Endothelial cell of umbilical vein (primary cell): ENCODE measurements at regions not wholly inside any gene's neighbourhood (a gene's known extent, or its start where the extent isn't known, plus 50 kb on each side); places are given as distances from the start of the nearest gene placed in this dataset.

Source experiments
- BruUV-seq: library from RNA; stranded (reverse); fragments of 400-500 nt; replicated peaks from 2 replicates; lab custom pipeline; 2021; lab: Mats Ljungman, UMichigan
- CTCF ChIA-PET: fragments of 300-600, 350-600 bp; sonication (Branson Sonifier 250); formaldehyde crosslinking; loops from one replicate; lab custom pipeline; 2021; ENCODE audit warnings: antibody characterized with exemption, inconsistent platforms; lab: Charles Lee
- POLR2A ChIA-PET: fragments of 300-600, 350-600 bp; sonication (Branson Sonifier 250); formaldehyde crosslinking; loops from one replicate; lab custom pipeline; 2021; ENCODE audit warnings: antibody characterized with exemption, inconsistent platforms; lab: Charles Lee
- DNase-seq: peaks from one replicate; pipeline ENCODE4 v3.0.0-alpha.2; 2011; ENCODE audit warnings: low read depth, low spot score
- FAIRE-seq: peaks from 2 replicates; lab custom pipeline; 2011; peaks lifted over from hg19 to GRCh38; lab: Jason Lieb, UNC
- H2AFZ ChIP-seq: 2 replicates; pipeline ENCODE4 v1.6.0; 2012; ENCODE audit warnings: low read depth, low read length, control low read depth, inconsistent platforms
- H3K27ac ChIP-seq: 2 replicates; pipeline ENCODE4 v1.5.1; 2011; ENCODE audit warnings: low read depth, mild to moderate bottlenecking, control low read depth, low read length, moderate library complexity; ENCODE audit not compliant: insufficient read depth
- H3K27me3 ChIP-seq, 2 experiments: 2 replicates each; pipeline versions ENCODE4 v1.6.0 to v1.6.1; 2011; ENCODE audit warnings: low read length in 2 of 2, mixed read lengths in 1 of 2; ENCODE audit not compliant: control insufficient read depth in 2 of 2, insufficient read depth in 2 of 2
- H3K36me3 ChIP-seq, 2 experiments: 2 replicates in 1 of 2; 3 replicates in 1 of 2; pipeline ENCODE4 v1.5.1; 2011; ENCODE audit warnings: low read length in 2 of 2, mild to moderate bottlenecking in 1 of 2, moderate library complexity in 1 of 2; ENCODE audit not compliant: control insufficient read depth in 2 of 2, insufficient read depth in 2 of 2; ENCODE audit errors: extremely low read depth in 1 of 2
- H3K4me1 ChIP-seq: 3 replicates; pipeline ENCODE4 v1.5.1; 2011; ENCODE audit warnings: mild to moderate bottlenecking, low read length; ENCODE audit not compliant: control insufficient read depth, insufficient read depth; ENCODE audit errors: extremely low read depth
- H3K4me2 ChIP-seq: 2 replicates; pipeline ENCODE4 v1.6.1; 2011; ENCODE audit warnings: low read length, control low read depth, mixed read lengths; ENCODE audit not compliant: insufficient read depth
- H3K4me3 ChIP-seq, 3 experiments: fragments of 200-600 bp in 1 of 3; sonication (generic), shearing (Covaris generic) in 1 of 3; replicated peaks in 1 of 3; 2 replicates each; pipeline ENCODE4 v1.5.1; 2011 to 2016; ENCODE audit warnings: control low read depth in 3 of 3, low read length in 3 of 3, mild to moderate bottlenecking in 2 of 3, inconsistent platforms in 1 of 3, low read depth in 1 of 3, moderate library complexity in 1 of 3; ENCODE audit not compliant: insufficient read depth in 1 of 3
- H3K79me2 ChIP-seq: 2 replicates; pipeline ENCODE4 v1.6.0; 2012; ENCODE audit warnings: low read length, inconsistent platforms; ENCODE audit not compliant: control insufficient read depth, insufficient read depth
- H3K9ac ChIP-seq: replicated peaks from 2 replicates; pipeline ENCODE3; 2011; ENCODE audit warnings: low read length, control low read depth; ENCODE audit not compliant: insufficient read depth; ENCODE audit errors: extremely low read depth
- H3K9me1 ChIP-seq: replicated peaks from 3 replicates; pipeline ENCODE4 v1.6.0; 2011; ENCODE audit warnings: mild to moderate bottlenecking, low read length; ENCODE audit not compliant: control insufficient read depth, insufficient read depth; ENCODE audit errors: extremely low read depth
- H3K9me3 ChIP-seq: replicated peaks from 2 replicates; pipeline ENCODE4 v1.5.1; 2012; ENCODE audit warnings: low read length, inconsistent platforms; ENCODE audit not compliant: control insufficient read depth, insufficient read depth
- H4K20me1 ChIP-seq: replicated peaks from 2 replicates; pipeline ENCODE3; 2011; ENCODE audit warnings: mild to moderate bottlenecking, low read length; ENCODE audit not compliant: control insufficient read depth, insufficient read depth; ENCODE audit errors: extremely low read depth
- EZH2 ChIP-seq: IDR thresholded peaks from 2 replicates; pipeline ENCODE4 v1.6.1; 2012; ENCODE audit warnings: borderline replicate concordance, low read depth, mild to moderate bottlenecking, moderate library complexity, low read length, inconsistent platforms; ENCODE audit not compliant: severe bottlenecking
- FOS ChIP-seq: IDR thresholded peaks from 2 replicates; pipeline ENCODE4 v1.6.1; 2011; ENCODE audit warnings: mild to moderate bottlenecking, low read length, moderate library complexity, borderline replicate concordance; ENCODE audit not compliant: insufficient read depth
- GATA2 ChIP-seq: IDR thresholded peaks from 2 replicates; pipeline ENCODE4 v1.7.0; 2011; ENCODE audit warnings: low read depth, mild to moderate bottlenecking, moderate library complexity, mixed read lengths, low read length; ENCODE audit not compliant: insufficient read length, insufficient read depth
- JUN ChIP-seq: IDR thresholded peaks from 2 replicates; pipeline ENCODE4 v1.6.1; 2011; ENCODE audit warnings: borderline replicate concordance, low read depth; ENCODE audit not compliant: insufficient read length, insufficient read depth
- MAX ChIP-seq: IDR thresholded peaks from 2 replicates; pipeline ENCODE4 v1.6.1; 2011; ENCODE audit not compliant: insufficient read depth, insufficient read length
- MYC ChIP-seq: IDR thresholded peaks from one replicate; pipeline ENCODE4 v1.6.1; 2011; ENCODE audit warnings: mild to moderate bottlenecking, low read depth, low read length
- POLR2A ChIP-seq: IDR thresholded peaks from 2 replicates; pipeline ENCODE4 v1.6.1; 2012; ENCODE audit warnings: low read depth, mild to moderate bottlenecking, control low read depth, low read length
- POLR2AphosphoS5 ChIP-seq: IDR thresholded peaks from 2 replicates; pipeline ENCODE4 v1.6.1; 2012; ENCODE audit warnings: low read depth, mild to moderate bottlenecking, control low read depth, low read length, moderate library complexity; ENCODE audit not compliant: insufficient read depth
- dilution Hi-C: fragments of 300-500 bp; cut with MboI; formaldehyde crosslinking; loops from one replicate; pipeline ENCODE4 v1.15.0; 2019; ENCODE audit warnings: low sequenced_read_pairs; ENCODE audit not compliant: extremely low pct_ligation_motif_present
- intact Hi-C: fragments of 100-400 bp; cut with micrococcal nuclease; formaldehyde crosslinking; loops from one replicate; pipeline ENCODE4 v1.10.0; 2022
- TF ChIP-seq, protein P1 (sequence below), 2 donors: IDR thresholded peaks; 1 replicate in 1 of 2; 2 replicates in 1 of 2; pipeline ENCODE4 v1.5.1; 2011; ENCODE audit warnings: low read length in 2 of 2, mild to moderate bottlenecking in 2 of 2, moderate library complexity in 2 of 2, control low read depth in 1 of 2, inconsistent platforms in 1 of 2, low read depth in 1 of 2; ENCODE audit not compliant: insufficient read depth in 1 of 2; ENCODE audit errors: extremely low read depth in 1 of 2

DNA sequence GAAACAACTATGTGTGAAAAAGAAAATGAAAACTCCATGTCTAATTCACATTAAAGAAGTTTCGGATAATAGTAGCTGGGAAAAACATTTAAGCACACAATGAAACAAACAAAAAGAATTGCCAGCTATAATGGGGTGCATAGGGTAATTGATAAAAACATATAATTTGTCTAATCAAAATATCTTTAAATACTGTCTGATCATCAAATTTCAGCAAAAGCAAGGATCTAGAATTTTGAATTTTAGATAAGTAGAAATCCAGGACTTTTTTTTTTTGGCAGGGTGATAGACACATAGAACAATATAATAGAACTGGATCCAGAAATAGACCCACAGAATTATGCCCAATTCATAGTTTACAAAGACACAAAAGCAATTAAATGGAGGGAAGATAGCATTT, 585.0 kb downstream of the TAF11L14 start:
- no peaks in the 10 kb centered on the region for H3K27me3 ChIP-seq
- POLR2A ChIA-PET, result no interaction called here
- peaks cover 1% of the 10 kb centered on the region for H3K9me3 ChIP-seq
- H3K9me1 ChIP-seq, result no peaks in the 10 kb centered on the region
- no peaks in the 10 kb centered on the region for H3K36me3 ChIP-seq
- H3K27ac ChIP-seq, result no peak overlapping the region
- H3K79me2 ChIP-seq, result no peaks in the 10 kb centered on the region
- no TSS peak for BruUV-seq
- no peak overlapping the region for H3K4me2 ChIP-seq
- dilution Hi-C loops, result no loop called here
- CTCF ChIA-PET, result no interaction called here
- H3K4me1 ChIP-seq, result no peaks in the 10 kb centered on the region
- H2AFZ ChIP-seq, result no peak overlapping the region
- FAIRE-seq (no peak), DNase-seq (no peak)
- TF ChIP-seq GATA2 (no peak), POLR2AphosphoS5 (no peak), FOS (no peak), EZH2 (no peak), POLR2A (no peak), JUN (no peak), MAX (no peak), MYC (no peak)
- TF ChIP-seq, protein P1, sequence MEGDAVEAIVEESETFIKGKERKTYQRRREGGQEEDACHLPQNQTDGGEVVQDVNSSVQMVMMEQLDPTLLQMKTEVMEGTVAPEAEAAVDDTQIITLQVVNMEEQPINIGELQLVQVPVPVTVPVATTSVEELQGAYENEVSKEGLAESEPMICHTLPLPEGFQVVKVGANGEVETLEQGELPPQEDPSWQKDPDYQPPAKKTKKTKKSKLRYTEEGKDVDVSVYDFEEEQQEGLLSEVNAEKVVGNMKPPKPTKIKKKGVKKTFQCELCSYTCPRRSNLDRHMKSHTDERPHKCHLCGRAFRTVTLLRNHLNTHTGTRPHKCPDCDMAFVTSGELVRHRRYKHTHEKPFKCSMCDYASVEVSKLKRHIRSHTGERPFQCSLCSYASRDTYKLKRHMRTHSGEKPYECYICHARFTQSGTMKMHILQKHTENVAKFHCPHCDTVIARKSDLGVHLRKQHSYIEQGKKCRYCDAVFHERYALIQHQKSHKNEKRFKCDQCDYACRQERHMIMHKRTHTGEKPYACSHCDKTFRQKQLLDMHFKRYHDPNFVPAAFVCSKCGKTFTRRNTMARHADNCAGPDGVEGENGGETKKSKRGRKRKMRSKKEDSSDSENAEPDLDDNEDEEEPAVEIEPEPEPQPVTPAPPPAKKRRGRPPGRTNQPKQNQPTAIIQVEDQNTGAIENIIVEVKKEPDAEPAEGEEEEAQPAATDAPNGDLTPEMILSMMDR (IDR thresholded peaks at IDR 0.05; ENCODE audit: extremely low read depth in 1 of 2, insufficient read depth in 1 of 2, low read depth in 1 of 2, low read length in 2 of 2), result no peak
- H3K9ac ChIP-seq, result no peak overlapping the region
- H4K20me1 ChIP-seq, result no peaks in the 10 kb centered on the region
- intact Hi-C loops, result no loop called here
- no peak overlapping the region for H3K4me3 ChIP-seq
